AG10803 (cell line): ENCODE measurements at regions not wholly inside any gene's neighbourhood (a gene's known extent, or its start where the extent isn't known, plus 50 kb on each side); places are given as distances from the start of the nearest gene placed in this dataset.

Experiments
- DNase-seq: peaks from one replicate; pipeline ENCODE4 v3.0.0; 2010; ENCODE audit warnings: low read depth
- H3K4me3 ChIP-seq: 2 replicates; pipeline ENCODE4 v1.5.1; 2011; ENCODE audit warnings: mild to moderate bottlenecking, low read length, control low read depth
- TF ChIP-seq, protein P1 (sequence below): conservative IDR thresholded peaks from 2 replicates; pipeline ENCODE4 v1.5.1; 2011; ENCODE audit warnings: mild to moderate bottlenecking, low read length, control low read depth, inconsistent platforms

GRCh38 chr17:79354173-79354820 lies 256.6 kb downstream of the RBFOX3 start:
- no peak overlapping the region for H3K4me3 ChIP-seq
- no peak for DNase-seq
- TF ChIP-seq, protein P1, sequence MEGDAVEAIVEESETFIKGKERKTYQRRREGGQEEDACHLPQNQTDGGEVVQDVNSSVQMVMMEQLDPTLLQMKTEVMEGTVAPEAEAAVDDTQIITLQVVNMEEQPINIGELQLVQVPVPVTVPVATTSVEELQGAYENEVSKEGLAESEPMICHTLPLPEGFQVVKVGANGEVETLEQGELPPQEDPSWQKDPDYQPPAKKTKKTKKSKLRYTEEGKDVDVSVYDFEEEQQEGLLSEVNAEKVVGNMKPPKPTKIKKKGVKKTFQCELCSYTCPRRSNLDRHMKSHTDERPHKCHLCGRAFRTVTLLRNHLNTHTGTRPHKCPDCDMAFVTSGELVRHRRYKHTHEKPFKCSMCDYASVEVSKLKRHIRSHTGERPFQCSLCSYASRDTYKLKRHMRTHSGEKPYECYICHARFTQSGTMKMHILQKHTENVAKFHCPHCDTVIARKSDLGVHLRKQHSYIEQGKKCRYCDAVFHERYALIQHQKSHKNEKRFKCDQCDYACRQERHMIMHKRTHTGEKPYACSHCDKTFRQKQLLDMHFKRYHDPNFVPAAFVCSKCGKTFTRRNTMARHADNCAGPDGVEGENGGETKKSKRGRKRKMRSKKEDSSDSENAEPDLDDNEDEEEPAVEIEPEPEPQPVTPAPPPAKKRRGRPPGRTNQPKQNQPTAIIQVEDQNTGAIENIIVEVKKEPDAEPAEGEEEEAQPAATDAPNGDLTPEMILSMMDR = no peak

DNA sequence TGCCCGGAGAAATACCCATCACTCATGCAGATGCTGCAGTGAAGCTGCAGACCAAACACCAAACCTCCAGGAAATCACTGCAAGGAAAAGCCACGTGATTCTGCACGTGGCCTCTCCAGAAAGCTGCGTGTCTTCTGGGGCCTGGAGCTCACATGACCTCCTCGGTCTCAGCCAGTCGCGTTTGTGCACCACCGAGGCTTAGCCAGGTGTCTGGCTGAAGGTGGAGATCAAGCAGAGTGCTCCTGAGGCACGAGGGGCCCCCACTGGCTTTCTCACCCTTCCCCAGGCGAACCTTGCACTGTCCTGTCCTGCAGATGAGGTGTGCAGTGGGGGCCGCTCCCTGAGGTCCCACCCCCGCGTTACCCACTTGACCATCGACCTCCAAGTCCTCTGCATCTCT lies 257.3 kb downstream of the RBFOX3 start:
- TF ChIP-seq, protein P1 = no peak
- DNase-seq = no peak
- H3K4me3 ChIP-seq = no peak overlapping the region

DNA sequence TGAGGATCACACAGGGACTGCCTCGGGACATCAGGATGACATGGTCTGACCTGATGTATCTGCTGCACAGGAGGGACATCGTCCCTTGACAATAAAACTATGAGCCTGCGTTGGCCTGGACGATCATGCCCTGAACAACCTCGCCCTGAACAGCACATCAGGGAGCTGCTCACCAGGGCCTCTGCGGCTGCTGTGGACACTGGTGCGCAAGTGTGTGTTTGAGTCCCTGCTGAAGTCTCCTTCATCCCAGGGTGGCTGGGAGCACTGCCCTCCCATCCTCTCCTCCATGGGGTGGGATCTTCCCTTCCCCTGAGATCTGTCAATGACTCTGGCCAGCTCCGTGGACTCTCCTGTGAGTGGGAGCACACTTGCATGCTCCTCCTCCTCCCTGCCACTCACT lies 257.8 kb downstream of the RBFOX3 start:
- no peak overlapping the region for H3K4me3 ChIP-seq
- DNase-seq = no peak
- TF ChIP-seq, protein P1 = no peak

GRCh38 chr17:79350533-79350932 lies 260.3 kb downstream of the RBFOX3 start:
- no peak for DNase-seq
- no peak overlapping the region for H3K4me3 ChIP-seq
- TF ChIP-seq, protein P1 = no peak

GRCh38 chr17:79349506-79350400 lies 261.1 kb downstream of the RBFOX3 start:
- TF ChIP-seq, protein P1 = no peak
- DNase-seq = no peak
- no peak overlapping the region for H3K4me3 ChIP-seq

GRCh38 chr17:79342376-79342775 lies 267.8 kb downstream of the ENGASE start:
- TF ChIP-seq, protein P1 = no peak
- no peak overlapping the region for H3K4me3 ChIP-seq
- no peak for DNase-seq

- no peak for DNase-seq
- H3K4me3 ChIP-seq = no peak overlapping the region
- TF ChIP-seq, protein P1 = no peak
These were observed 267.2 kb downstream of the ENGASE start for GRCh38 chr17:79341816-79342215.
